ENCODE measurements at regions not wholly inside any gene's neighbourhood (a gene's known extent, or its start where the extent isn't known, plus 50 kb on each side); places are given as distances from the start of the nearest gene placed in this dataset.

DNA sequence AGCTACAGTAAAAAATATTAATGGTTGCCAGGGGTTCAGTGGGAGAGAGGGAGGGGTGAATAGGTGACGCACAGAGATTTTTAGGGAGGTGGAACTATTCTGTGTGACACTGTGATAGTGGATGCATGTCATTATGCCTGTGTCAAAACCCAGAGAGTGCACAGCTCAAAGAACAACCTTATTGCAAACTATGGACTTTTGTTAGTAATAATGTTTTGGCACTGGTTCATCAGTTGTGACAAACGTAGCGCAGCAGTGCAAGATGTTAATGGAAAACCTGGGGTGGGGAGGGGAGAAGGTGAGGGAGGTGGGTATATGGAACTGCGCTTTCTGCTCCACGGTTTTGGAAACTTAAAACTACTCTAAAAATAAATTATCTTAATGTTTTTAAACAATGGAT is 134.6 kb upstream of the RFC3 start:
- TF ChIP-seq EZH2 (IDR thresholded peaks at IDR 0.05; ENCODE audit: borderline replicate concordance, low read depth, low read length, poor library complexity, severe bottlenecking) = no peak
- TF ChIP-seq, protein P1, sequence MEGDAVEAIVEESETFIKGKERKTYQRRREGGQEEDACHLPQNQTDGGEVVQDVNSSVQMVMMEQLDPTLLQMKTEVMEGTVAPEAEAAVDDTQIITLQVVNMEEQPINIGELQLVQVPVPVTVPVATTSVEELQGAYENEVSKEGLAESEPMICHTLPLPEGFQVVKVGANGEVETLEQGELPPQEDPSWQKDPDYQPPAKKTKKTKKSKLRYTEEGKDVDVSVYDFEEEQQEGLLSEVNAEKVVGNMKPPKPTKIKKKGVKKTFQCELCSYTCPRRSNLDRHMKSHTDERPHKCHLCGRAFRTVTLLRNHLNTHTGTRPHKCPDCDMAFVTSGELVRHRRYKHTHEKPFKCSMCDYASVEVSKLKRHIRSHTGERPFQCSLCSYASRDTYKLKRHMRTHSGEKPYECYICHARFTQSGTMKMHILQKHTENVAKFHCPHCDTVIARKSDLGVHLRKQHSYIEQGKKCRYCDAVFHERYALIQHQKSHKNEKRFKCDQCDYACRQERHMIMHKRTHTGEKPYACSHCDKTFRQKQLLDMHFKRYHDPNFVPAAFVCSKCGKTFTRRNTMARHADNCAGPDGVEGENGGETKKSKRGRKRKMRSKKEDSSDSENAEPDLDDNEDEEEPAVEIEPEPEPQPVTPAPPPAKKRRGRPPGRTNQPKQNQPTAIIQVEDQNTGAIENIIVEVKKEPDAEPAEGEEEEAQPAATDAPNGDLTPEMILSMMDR (conservative IDR thresholded peaks at IDR 0.05; ENCODE audit: low read depth, low read length) = no peak
